Fibroblast of lung (primary cell): ENCODE measurements at regions not wholly inside any gene's neighbourhood (a gene's known extent, or its start where the extent isn't known, plus 50 kb on each side); places are given as distances from the start of the nearest gene placed in this dataset.

Source experiments
- DNase-seq, 2 donors: peaks; one replicate each; pipeline versions ENCODE4 v3.0.0 to v3.0.0-alpha.2; 2010; ENCODE audit warnings: low read depth in 2 of 2
- H2AFZ ChIP-seq: 2 replicates; pipeline ENCODE4 v1.5.1; 2012; ENCODE audit warnings: low read length, control low read depth, inconsistent platforms
- H3K27ac ChIP-seq: 2 replicates; pipeline ENCODE4 v1.5.1; 2011; ENCODE audit warnings: low read length, control low read depth; ENCODE audit not compliant: insufficient read depth
- H3K27me3 ChIP-seq: 2 replicates; pipeline ENCODE4 v1.5.1; 2011; ENCODE audit warnings: mild to moderate bottlenecking, low read length; ENCODE audit not compliant: control insufficient read depth, insufficient read depth
- H3K36me3 ChIP-seq: 2 replicates; pipeline ENCODE4 v1.5.1; 2011; ENCODE audit warnings: low read length; ENCODE audit not compliant: control insufficient read depth, insufficient read depth
- H3K4me1 ChIP-seq: 2 replicates; pipeline ENCODE4 v1.5.1; 2011; ENCODE audit warnings: low read length; ENCODE audit not compliant: control insufficient read depth, insufficient read depth; ENCODE audit errors: extremely low read depth
- H3K4me2 ChIP-seq: 2 replicates; pipeline ENCODE4 v1.5.1; 2011; ENCODE audit warnings: low read length, control low read depth; ENCODE audit not compliant: insufficient read depth; ENCODE audit errors: extremely low read depth
- H3K4me3 ChIP-seq, 4 experiments: fragments of 200-600 bp in 1 of 4; sonication (generic) in 1 of 4; replicated peaks in 1 of 4; 2 replicates each; pipeline ENCODE4 v1.5.1; 2011 to 2016; ENCODE audit warnings: low read length in 4 of 4, low read depth in 3 of 4, mild to moderate bottlenecking in 3 of 4, control low read depth in 2 of 4, inconsistent platforms in 1 of 4, mixed read lengths in 1 of 4; ENCODE audit not compliant: insufficient read depth in 1 of 4; ENCODE audit errors: control extremely low read depth in 1 of 4
- H3K79me2 ChIP-seq: 2 replicates; pipeline ENCODE4 v1.5.1; 2012; ENCODE audit warnings: mild to moderate bottlenecking, low read length, inconsistent platforms; ENCODE audit not compliant: control insufficient read depth, insufficient read depth
- H3K9ac ChIP-seq: 2 replicates; pipeline ENCODE4 v1.5.1; 2011; ENCODE audit warnings: mild to moderate bottlenecking, low read length, control low read depth; ENCODE audit not compliant: insufficient read depth
- H3K9me3 ChIP-seq: 2 replicates; pipeline ENCODE4 v1.5.1; 2012; ENCODE audit warnings: low read depth, low read length; ENCODE audit not compliant: control insufficient read depth, insufficient read depth
- H4K20me1 ChIP-seq: 2 replicates; pipeline ENCODE4 v1.5.1; 2011; ENCODE audit warnings: low read length; ENCODE audit not compliant: control insufficient read depth, insufficient read depth; ENCODE audit errors: extremely low read depth
- CTCF ChIP-seq, 2 donors: IDR thresholded peaks in 1 of 2; conservative IDR thresholded peaks in 1 of 2; 1 replicate in 1 of 2; 2 replicates in 1 of 2; pipeline ENCODE4 v1.5.1; 2011 to 2012; ENCODE audit warnings: low read length in 2 of 2, control low read depth in 1 of 2, inconsistent platforms in 1 of 2, low read depth in 1 of 2, mild to moderate bottlenecking in 1 of 2
- EZH2 ChIP-seq: IDR thresholded peaks from 2 replicates; pipeline ENCODE4 v1.5.1; 2012; ENCODE audit warnings: low read length, control low read depth, mild to moderate bottlenecking; ENCODE audit errors: missing control alignments

- Histone ChIP-seq H3K4me2 (no peak overlapping the region), H3K4me1 (no peaks in the 10 kb centered on the region), H3K27me3 (no peaks in the 10 kb centered on the region), H3K9ac (no peak overlapping the region), H3K9me3 (no peaks in the 10 kb centered on the region), H3K4me3 (no peak overlapping the region), H4K20me1 (no peaks in the 10 kb centered on the region), H2AFZ (no peak overlapping the region), H3K36me3 (no peaks in the 10 kb centered on the region), H3K79me2 (no peaks in the 10 kb centered on the region), H3K27ac (no peak overlapping the region)
- no peak for DNase-seq
- TF ChIP-seq EZH2 (no peak), CTCF (conservative IDR thresholded peaks at IDR 0.05 in 1 of 2, IDR thresholded peaks at IDR 0.05 in 1 of 2; ENCODE audit: low read depth in 1 of 2, low read length in 2 of 2) (no peak)
These were observed 170.1 kb downstream of the GATA3 start for GRCh38 chr10:8224591-8224990.

GRCh38 chr10:8225187-8225586, 170.7 kb downstream of the GATA3 start:
- H3K9me3 ChIP-seq: no peaks in the 10 kb centered on the region
- H3K4me1 ChIP-seq: no peaks in the 10 kb centered on the region
- DNase-seq: no peak
- H3K79me2 ChIP-seq: no peaks in the 10 kb centered on the region
- no peak overlapping the region for H3K4me2 ChIP-seq
- H3K9ac ChIP-seq: no peak overlapping the region
- H4K20me1 ChIP-seq: no peaks in the 10 kb centered on the region
- TF ChIP-seq CTCF (conservative IDR thresholded peaks at IDR 0.05 in 1 of 2, IDR thresholded peaks at IDR 0.05 in 1 of 2; ENCODE audit: low read depth in 1 of 2, low read length in 2 of 2): no peak
- TF ChIP-seq EZH2: no peak
- no peaks in the 10 kb centered on the region for H3K27me3 ChIP-seq
- no peak overlapping the region for H2AFZ ChIP-seq
- H3K36me3 ChIP-seq: no peaks in the 10 kb centered on the region
- no peak overlapping the region for H3K27ac ChIP-seq
- H3K4me3 ChIP-seq: no peak overlapping the region

- H3K4me3 ChIP-seq: no peak overlapping the region
- H3K27me3 ChIP-seq: no peaks in the 10 kb centered on the region
- H3K4me2 ChIP-seq: no peak overlapping the region
- no peaks in the 10 kb centered on the region for H3K79me2 ChIP-seq
- no peaks in the 10 kb centered on the region for H3K36me3 ChIP-seq
- no peak for DNase-seq
- H3K9ac ChIP-seq: no peak overlapping the region
- H4K20me1 ChIP-seq: no peaks in the 10 kb centered on the region
- TF ChIP-seq CTCF (conservative IDR thresholded peaks at IDR 0.05 in 1 of 2, IDR thresholded peaks at IDR 0.05 in 1 of 2; ENCODE audit: low read depth in 1 of 2, low read length in 2 of 2) (no peak), EZH2 (no peak)
- no peak overlapping the region for H3K27ac ChIP-seq
- H3K9me3 ChIP-seq: no peaks in the 10 kb centered on the region
- H3K4me1 ChIP-seq: no peaks in the 10 kb centered on the region
- H2AFZ ChIP-seq: no peak overlapping the region
These were observed 172.8 kb downstream of the GATA3 start for GRCh38 chr10:8227246-8227645.
